Nephron (organoid): ENCODE measurements at regions not wholly inside any gene's neighbourhood (a gene's known extent, or its start where the extent isn't known, plus 50 kb on each side); places are given as distances from the start of the nearest gene placed in this dataset.

Experiments used
- H3K27ac Mint-ChIP-seq, 3 experiments: 2 replicates each; pipeline ENCODE4 v1.8.0; 2020; ENCODE audit warnings: mixed read lengths in 3 of 3, mild to moderate bottlenecking in 2 of 3, moderate library complexity in 1 of 3
- H3K27me3 Mint-ChIP-seq: 2 replicates; pipeline ENCODE4 v1.8.0; 2021; ENCODE audit warnings: low read depth, mild to moderate bottlenecking, moderate library complexity, mixed read lengths
- H3K36me3 Mint-ChIP-seq: 2 replicates; pipeline ENCODE4 v1.8.0; 2020; ENCODE audit warnings: low read depth, mixed read lengths
- H3K4me1 Mint-ChIP-seq: 2 replicates; pipeline ENCODE4 v1.8.0; 2020; ENCODE audit warnings: mixed read lengths
- H3K4me3 Mint-ChIP-seq, 3 experiments: 2 replicates each; pipeline ENCODE4 v1.8.0; 2020; ENCODE audit warnings: mild to moderate bottlenecking in 3 of 3, mixed read lengths in 3 of 3, moderate library complexity in 2 of 3
- H3K9me3 Mint-ChIP-seq: 2 replicates; pipeline ENCODE4 v1.8.0; 2020; ENCODE audit warnings: mixed read lengths
- CTCF ChIP-seq, 3 experiments: fragments of 200-600 bp; sonication (generic); IDR thresholded peaks; one replicate each; pipeline ENCODE4 v1.5.0; 2021; ENCODE audit warnings: antibody characterized with exemption in 3 of 3; ENCODE audit not compliant: unreplicated experiment in 3 of 3

GRCh38 chr10:81297292-81297691, 577.7 kb upstream of the NRG3 start:
- TF ChIP-seq CTCF (IDR thresholded peaks at IDR 0.05; ENCODE audit: unreplicated experiment in 3 of 3): no peak
- Mint-ChIP-seq H3K9me3 (no peaks in the 10 kb centered on the region), H3K4me1 (no peaks in the 10 kb centered on the region), H3K27me3 (no peaks in the 10 kb centered on the region), H3K4me3 (no peak overlapping the region), H3K36me3 (no peaks in the 10 kb centered on the region), H3K27ac (no peak overlapping the region)

- Mint-ChIP-seq H3K9me3 (no peaks in the 10 kb centered on the region), H3K27ac (no peak overlapping the region), H3K27me3 (peaks cover 4% of the 10 kb centered on the region), H3K36me3 (no peaks in the 10 kb centered on the region), H3K4me3 (no peak overlapping the region), H3K4me1 (no peaks in the 10 kb centered on the region)
- no peak for TF ChIP-seq CTCF (IDR thresholded peaks at IDR 0.05; ENCODE audit: unreplicated experiment in 3 of 3)
These were observed 571.3 kb upstream of the NRG3 start for GRCh38 chr10:81303656-81304055.

- peaks cover 3% of the 10 kb centered on the region for H3K9me3 Mint-ChIP-seq
- no peaks in the 10 kb centered on the region for H3K36me3 Mint-ChIP-seq
- peaks cover 4% of the 10 kb centered on the region for H3K27me3 Mint-ChIP-seq
- H3K27ac Mint-ChIP-seq: no peak overlapping the region
- H3K4me1 Mint-ChIP-seq: no peaks in the 10 kb centered on the region
- H3K4me3 Mint-ChIP-seq: no peak overlapping the region
- no peak for TF ChIP-seq CTCF (IDR thresholded peaks at IDR 0.05; ENCODE audit: unreplicated experiment in 3 of 3)
These were observed 567.8 kb upstream of the NRG3 start for GRCh38 chr10:81306971-81307782.

- no peak overlapping the region for H3K4me3 Mint-ChIP-seq
- peaks cover 3% of the 10 kb centered on the region for H3K9me3 Mint-ChIP-seq
- H3K4me1 Mint-ChIP-seq: no peaks in the 10 kb centered on the region
- H3K36me3 Mint-ChIP-seq: no peaks in the 10 kb centered on the region
- H3K27me3 Mint-ChIP-seq: peaks cover 4% of the 10 kb centered on the region
- no peak overlapping the region for H3K27ac Mint-ChIP-seq
- TF ChIP-seq CTCF (IDR thresholded peaks at IDR 0.05; ENCODE audit: unreplicated experiment in 3 of 3): no peak
These were observed 565.9 kb upstream of the NRG3 start for GRCh38 chr10:81309041-81309552.

- H3K4me3 Mint-ChIP-seq: no peak overlapping the region
- H3K27ac Mint-ChIP-seq: no peak overlapping the region
- no peaks in the 10 kb centered on the region for H3K4me1 Mint-ChIP-seq
These were observed 560.5 kb upstream of the NRG3 start for GRCh38 chr10:81314471-81314870.

More at GRCh38 chr10:81314471-81314870, 560.5 kb upstream of the NRG3 start:
- H3K36me3 Mint-ChIP-seq: no peaks in the 10 kb centered on the region
- H3K27me3 Mint-ChIP-seq: no peaks in the 10 kb centered on the region
- no peak for TF ChIP-seq CTCF (IDR thresholded peaks at IDR 0.05; ENCODE audit: unreplicated experiment in 3 of 3)
- H3K9me3 Mint-ChIP-seq: peaks cover 3% of the 10 kb centered on the region
